HG02678 (cell line): ENCODE measurements at regions not wholly inside any gene's neighbourhood (a gene's known extent, or its start where the extent isn't known, plus 50 kb on each side); places are given as distances from the start of the nearest gene placed in this dataset.
"Not testable (repeated sequence)": the region's sequence is repeated elsewhere in the genome, so short reads cannot be mapped to it uniquely, and the experiment has no call there.

ENCODE experiments used
- ATAC-seq: cut with Tn5 transposase; IDR thresholded peaks from one replicate; pipeline ENCODE4 v1.9.1; 2021; ENCODE audit warnings: mild to moderate bottlenecking, moderate library complexity; ENCODE audit not compliant: unreplicated experiment

- ATAC-seq: no peak
These were observed 187.8 kb downstream of the SHQ1 start for GRCh38 chr3:72660270-72661114.

DNA sequence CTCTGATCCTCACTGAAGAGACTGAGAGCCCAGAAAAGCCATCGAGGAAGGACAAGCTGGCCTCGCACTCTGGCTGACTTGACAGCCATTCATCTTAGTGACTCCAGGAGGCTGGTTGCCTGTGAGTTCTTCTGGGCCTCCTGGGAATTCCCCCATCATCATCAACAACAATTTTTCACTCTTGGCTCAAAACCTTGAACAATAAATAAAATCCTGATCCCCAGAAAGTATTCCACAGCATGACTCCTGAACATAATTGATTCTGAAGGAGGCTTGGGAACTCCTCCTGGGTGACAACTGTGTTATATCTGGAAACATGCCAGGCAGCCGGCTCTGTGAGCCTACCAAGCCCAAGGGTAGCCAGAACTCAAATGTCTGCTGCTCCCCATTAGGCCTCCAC is 188.6 kb downstream of the SHQ1 start:
- ATAC-seq: no peak

GRCh38 chr3:72659188-72659587 is 189.1 kb downstream of the SHQ1 start:
- ATAC-seq: no peak

- no peak for ATAC-seq
These were observed 189.7 kb downstream of the SHQ1 start for GRCh38 chr3:72658466-72659100.

GRCh38 chr3:72657666-72658065 is 190.6 kb downstream of the SHQ1 start:
- ATAC-seq: peak; percentile 68

GRCh38 chr3:72655723-72656122 is 192.5 kb downstream of the SHQ1 start:
- ATAC-seq: no peak

DNA sequence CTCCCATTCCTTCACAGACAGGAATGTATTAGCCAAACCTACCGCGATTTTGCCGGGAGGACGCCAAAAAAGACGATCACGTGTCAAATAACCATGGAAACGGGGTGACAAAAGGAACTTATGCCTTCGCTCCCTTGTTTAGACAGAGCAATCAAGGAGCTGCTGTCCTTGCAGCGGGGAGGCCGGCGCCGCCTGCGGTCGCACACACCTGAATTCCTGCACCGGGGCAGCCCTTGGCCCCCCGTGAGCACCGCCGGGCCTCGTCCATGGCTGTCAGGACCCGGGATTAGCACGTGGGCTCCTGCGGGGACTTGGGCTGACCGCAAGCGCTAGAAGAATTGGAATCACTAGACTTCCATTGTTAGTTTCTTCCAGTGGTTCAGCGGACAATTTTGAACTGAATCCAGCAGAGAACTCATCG is 193.1 kb downstream of the SHQ1 start:
- ATAC-seq: no peak

GRCh38 chr3:72652395-72652794 is 195.8 kb downstream of the SHQ1 start:
- no peak for ATAC-seq

DNA sequence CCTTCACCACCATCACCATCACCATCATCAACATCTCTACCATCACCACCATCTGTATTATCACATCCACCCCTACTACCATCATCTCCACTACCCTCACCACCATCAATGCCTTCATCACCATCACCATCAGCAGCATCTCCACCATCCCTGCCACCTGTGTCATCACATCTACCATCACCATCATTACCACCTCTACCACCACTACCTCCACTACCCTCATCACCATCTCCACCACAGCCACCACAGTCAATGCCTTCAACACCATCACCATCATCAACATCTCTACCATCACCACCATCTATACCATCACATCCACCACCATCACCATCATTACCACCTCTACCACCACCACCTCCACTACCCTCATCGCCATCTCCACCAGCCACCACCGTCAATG is 196.7 kb downstream of the SHQ1 start:
- no peak for ATAC-seq

DNA sequence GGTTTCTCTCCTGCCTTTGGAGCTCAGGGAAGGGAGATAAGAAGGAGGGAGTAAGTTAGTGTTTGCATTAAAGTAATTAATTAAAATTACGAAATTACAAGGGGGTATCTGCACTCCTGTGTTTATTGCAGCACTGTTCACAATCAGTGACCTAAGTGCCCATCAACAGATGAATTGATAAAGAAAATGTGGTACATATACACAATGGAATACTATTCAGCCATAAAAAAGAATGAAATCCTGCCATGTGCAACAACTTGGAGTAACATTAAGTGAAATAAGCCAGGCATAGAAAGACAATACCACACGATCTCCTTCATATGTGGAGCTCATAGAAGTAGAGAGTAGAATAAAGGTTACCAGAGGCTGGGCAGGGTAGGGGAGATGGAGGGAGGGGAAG is 202.0 kb downstream of the SHQ1 start:
- ATAC-seq: no peak

DNA sequence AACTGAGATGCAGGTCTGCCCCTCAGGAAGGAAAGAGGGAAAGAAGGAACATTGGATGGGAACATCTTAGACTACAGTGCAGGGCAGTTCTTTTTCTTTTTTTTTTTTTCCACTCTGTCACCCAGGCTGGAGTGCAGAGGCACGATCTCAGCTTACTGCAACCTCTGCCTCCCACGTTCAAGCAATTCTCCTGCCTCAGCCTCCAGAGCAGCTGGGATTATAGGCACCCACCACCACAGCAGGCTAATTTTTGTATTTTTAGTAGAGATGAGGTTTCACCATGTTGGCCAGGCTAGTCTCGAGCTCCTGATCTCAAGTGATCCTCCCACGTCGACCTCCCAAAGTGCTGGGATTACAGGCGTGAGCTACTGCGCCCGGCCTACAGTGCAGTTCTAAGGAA is 204.6 kb downstream of the SHQ1 start:
- ATAC-seq: not testable (repeated sequence)

GRCh38 chr3:72641684-72642083 is 206.6 kb downstream of the SHQ1 start:
- no peak for ATAC-seq

- no peak for ATAC-seq
These were observed 207.2 kb downstream of the SHQ1 start for GRCh38 chr3:72641072-72641471.

- no peak for ATAC-seq
These were observed 211.2 kb downstream of the SHQ1 start for GRCh38 chr3:72636969-72637597.

DNA sequence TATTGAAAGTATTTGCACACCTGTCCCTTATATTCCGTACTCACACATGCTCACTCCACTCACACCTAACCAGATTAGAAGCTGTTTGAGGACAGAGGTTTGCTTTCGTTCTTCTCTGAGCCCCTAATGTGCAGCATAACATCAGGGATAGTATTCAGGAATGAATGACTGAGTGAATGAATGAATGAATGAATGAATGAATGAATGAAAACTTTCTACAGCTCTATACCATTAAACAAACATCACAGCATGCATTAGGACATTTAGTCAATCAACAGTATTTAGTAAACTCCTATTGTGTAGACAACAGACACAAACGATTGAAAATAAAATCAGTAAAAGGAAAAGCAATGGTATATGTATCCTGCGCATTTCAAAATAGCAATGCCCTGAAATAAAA is 212.7 kb downstream of the SHQ1 start:
- no peak for ATAC-seq

DNA sequence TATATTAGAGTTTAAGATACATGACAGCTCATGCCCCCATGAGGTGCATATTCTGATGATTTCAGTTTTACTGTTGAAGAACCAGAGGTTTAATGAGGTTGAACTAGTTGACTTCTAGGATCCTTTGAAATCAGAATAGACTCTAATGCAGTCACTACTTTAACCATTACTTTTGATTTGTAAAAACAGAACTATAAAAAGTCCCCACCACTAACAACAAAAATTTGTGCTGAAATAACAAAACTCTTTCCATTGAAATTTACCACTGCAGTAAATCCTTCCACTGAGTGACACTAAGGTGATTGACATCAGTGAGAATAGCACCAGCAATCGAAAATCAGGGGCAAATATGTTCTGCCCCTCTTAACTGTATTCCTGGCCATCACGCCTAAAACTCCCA is 214.1 kb downstream of the SHQ1 start:
- ATAC-seq: peak; percentile 50

- ATAC-seq: no peak
These were observed 214.7 kb downstream of the SHQ1 start for GRCh38 chr3:72633534-72633933.

- ATAC-seq: no peak
These were observed 215.1 kb downstream of the SHQ1 start for GRCh38 chr3:72633121-72633520.

DNA sequence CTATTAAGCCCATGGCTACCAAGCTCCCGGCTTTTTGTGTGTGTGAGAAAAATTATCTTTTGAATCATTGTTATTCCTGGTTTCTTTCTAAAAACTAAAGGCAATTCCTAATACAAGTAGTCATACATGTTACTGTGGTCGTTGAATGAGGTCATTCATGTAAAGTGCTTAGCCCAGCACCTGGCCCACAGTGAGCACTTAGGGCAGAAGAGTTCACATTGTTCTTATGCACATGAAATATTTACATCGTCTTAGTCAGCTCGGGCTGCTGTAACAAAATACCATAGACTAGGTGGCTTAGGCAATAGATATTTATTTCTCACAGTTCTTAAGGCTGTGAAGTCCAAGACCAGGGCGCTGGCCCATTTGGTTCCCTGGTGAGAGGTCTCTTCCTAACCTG is 216.1 kb downstream of the SHQ1 start:
- ATAC-seq: no peak

DNA sequence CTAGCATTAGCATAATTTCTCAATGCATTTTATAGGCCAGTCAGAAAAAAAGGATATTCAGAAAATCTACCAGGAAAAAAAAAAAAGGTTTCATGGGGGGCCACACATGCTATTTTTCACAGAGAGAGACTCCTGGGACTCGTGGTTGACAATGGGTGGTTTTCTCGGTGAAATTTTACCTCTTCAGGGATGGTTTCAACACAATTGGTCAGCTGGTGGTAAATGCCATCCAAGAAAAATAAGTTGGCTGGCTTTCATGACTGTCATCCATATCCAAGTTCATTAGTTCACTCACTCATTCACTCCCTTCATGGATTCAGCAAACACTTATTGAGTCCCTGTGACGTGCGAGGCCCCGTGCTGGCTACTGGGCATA is 217.3 kb downstream of the SHQ1 start:
- no peak for ATAC-seq

GRCh38 chr3:72630327-72630968 is 217.8 kb downstream of the SHQ1 start:
- no peak for ATAC-seq
